ENCODE measurements at regions not wholly inside any gene's neighbourhood (a gene's known extent, or its start where the extent isn't known, plus 50 kb on each side); places are given as distances from the start of the nearest gene placed in this dataset.
"Not testable (repeated sequence)": the region's sequence is repeated elsewhere in the genome, so short reads cannot be mapped to it uniquely, and the experiment has no call there.

GRCh38 chr6:25196464-25196863 lies 82.7 kb upstream of the CARMIL1 start:
- no peak overlapping the region for H3K27ac ChIP-seq
- TF ChIP-seq ZFX (IDR thresholded peaks at IDR 0.05) (no peak), CTCF (conservative IDR thresholded peaks at IDR 0.05) (no peak)

DNA sequence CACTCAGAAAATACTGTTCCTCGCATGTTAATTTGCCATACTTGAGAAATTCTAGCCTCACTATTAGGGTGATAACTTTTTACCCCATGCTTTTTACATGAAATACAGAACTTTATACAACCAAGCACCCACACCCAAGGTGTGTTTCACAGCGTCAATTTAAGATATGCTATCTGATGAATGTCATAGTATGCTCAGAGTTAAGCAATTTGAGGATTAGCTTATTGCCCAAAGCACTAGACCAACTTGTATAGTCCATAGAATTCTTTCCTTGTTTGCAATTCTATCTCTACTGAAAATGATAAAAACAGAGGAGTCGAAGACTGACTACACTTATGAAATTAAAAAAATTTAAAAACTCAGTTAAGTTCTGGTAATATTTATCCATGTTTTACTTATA lies 82.1 kb upstream of the CARMIL1 start:
- TF ChIP-seq ZFX (IDR thresholded peaks at IDR 0.05) (no peak), CTCF (conservative IDR thresholded peaks at IDR 0.05) (no peak)
- H3K27ac ChIP-seq: no peak overlapping the region

GRCh38 chr6:25199544-25199943 lies 79.6 kb upstream of the CARMIL1 start:
- H3K27ac ChIP-seq: no peak overlapping the region
- no peak for TF ChIP-seq ZFX (IDR thresholded peaks at IDR 0.05)
- no peak for TF ChIP-seq CTCF (conservative IDR thresholded peaks at IDR 0.05)

- H3K27ac ChIP-seq: no peak overlapping the region
- no peak for TF ChIP-seq CTCF (conservative IDR thresholded peaks at IDR 0.05)
- TF ChIP-seq ZFX (IDR thresholded peaks at IDR 0.05): no peak
Observed at GRCh38 chr6:25202504-25202903, 76.7 kb upstream of the CARMIL1 start.

DNA sequence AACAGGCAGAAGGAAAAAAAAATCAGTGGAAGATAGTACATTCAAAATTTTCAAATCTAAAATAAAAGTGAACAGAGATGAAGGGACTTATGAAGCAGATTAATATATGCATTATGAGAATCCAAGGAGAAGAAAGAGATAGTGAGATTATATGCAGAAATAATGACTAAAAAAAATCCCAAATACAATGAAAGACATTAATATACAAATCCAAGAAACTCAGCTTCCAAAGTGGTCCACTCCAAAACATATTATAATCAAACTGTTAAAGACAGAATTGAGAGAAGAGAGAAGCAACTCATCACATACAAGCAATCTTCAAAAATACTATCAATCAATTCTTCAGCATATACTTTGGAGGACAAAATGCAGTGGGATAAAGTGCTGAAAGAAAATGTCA lies 73.5 kb upstream of the CARMIL1 start:
- no peak overlapping the region for H3K27ac ChIP-seq
- TF ChIP-seq ZFX (IDR thresholded peaks at IDR 0.05): no peak
- TF ChIP-seq CTCF (conservative IDR thresholded peaks at IDR 0.05): no peak

GRCh38 chr6:25207453-25208155 lies 71.6 kb upstream of the CARMIL1 start:
- H3K27ac ChIP-seq: not testable (repeated sequence)

DNA sequence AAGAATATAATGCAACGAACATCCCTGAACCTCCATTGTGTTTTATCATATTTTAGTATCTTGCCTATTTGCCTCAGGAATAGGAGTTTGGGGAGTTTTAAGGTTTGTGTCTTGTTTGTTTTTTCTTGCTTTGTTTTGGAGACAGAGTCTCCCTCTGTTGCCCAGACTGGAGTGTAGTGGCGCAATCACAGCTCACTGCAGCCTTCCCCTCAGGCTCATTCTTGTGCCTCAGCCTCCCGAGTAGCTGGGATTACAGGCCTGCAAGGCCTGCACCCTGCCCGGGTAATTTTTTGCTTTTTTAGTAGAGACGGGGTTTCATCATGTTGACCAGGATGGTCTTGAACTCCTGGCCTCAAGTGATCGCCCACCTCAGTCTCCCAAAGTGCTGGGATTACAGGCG lies 63.3 kb upstream of the CARMIL1 start:
- H3K27ac ChIP-seq: no peak overlapping the region
- TF ChIP-seq CTCF (conservative IDR thresholded peaks at IDR 0.05): no peak
- no peak for TF ChIP-seq ZFX (IDR thresholded peaks at IDR 0.05)

GRCh38 chr6:25217302-25217701 lies 61.9 kb upstream of the CARMIL1 start:
- H3K27ac ChIP-seq: no peak overlapping the region
- no peak for TF ChIP-seq CTCF (conservative IDR thresholded peaks at IDR 0.05)
- TF ChIP-seq ZFX (IDR thresholded peaks at IDR 0.05): no peak

All from C4-2B (cell line).